ENCODE measurements at regions not wholly inside any gene's neighbourhood (a gene's known extent, or its start where the extent isn't known, plus 50 kb on each side); places are given as distances from the start of the nearest gene placed in this dataset.
"Not testable (repeated sequence)": the region's sequence is repeated elsewhere in the genome, so short reads cannot be mapped to it uniquely, and the experiment has no call there.

DNA sequence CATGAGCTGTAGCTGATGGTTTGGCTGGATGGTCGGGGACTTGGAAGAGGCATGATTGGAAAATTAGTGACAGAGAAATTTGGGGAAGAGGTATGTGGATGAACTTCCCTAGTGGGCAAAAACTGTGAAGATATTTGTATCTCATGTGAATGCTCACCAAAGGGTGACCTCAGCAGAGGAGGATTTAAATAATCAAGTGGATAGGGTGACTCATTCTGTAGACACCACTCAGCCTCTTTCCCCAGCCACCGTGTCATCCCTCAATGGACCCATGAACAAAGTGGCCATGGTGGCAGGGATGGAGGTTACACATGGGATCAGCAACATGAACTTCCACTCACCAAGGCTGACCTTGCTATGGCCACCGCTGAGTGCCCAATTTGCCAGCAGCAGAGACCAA, 60.8 kb upstream of the KRAS start:
- H4K20me1 ChIP-seq (ENCODE audit: control insufficient read depth, insufficient read depth): no peaks in the 10 kb centered on the region
- H3K27me3 ChIP-seq (replicated peaks in 1 of 2; ENCODE audit: control insufficient read depth in 2 of 2, insufficient read depth in 2 of 2, low read length in 1 of 2): no peaks in the 10 kb centered on the region
- no peaks in the 10 kb centered on the region for H3K4me1 ChIP-seq (ENCODE audit: control insufficient read depth, insufficient read depth, low read length)
- H3K79me2 ChIP-seq (ENCODE audit: control insufficient read depth, insufficient read depth, low read length): no peaks in the 10 kb centered on the region
- H3K4me3 ChIP-seq: no peak overlapping the region
- WGBS (ENCODE audit: insufficient coverage, insufficient replicate concordance, low lambda C conversion rate, missing lambda C conversion rate): 53% methylated on average over 3 of the region's 3 CpGs
- no peak for ATAC-seq
- POLR2A ChIA-PET: no interaction called here
- FAIRE-seq: no peak
- H3K4me2 ChIP-seq (ENCODE audit: control insufficient read depth, insufficient read depth): no peak overlapping the region
- CTCF ChIA-PET: no interaction called here
- SMC1A ChIA-PET (ENCODE audit: uncharacterized antibody, unreplicated experiment): interaction anchor here (0.6 to 2.0 kb wide), 3 partner anchors 17 to 188 kb away, joined by 3 to 5 read pairs (median 4); no protein-coding TSS in a partner anchor
- H3K9ac ChIP-seq (ENCODE audit: control insufficient read depth, insufficient read depth, low read length): no peak overlapping the region
- H2AFZ ChIP-seq (ENCODE audit: control insufficient read depth, low read depth, low read length): no peak overlapping the region
- no peak for DNase-seq (ENCODE audit: low read depth, low spot score)
- intact Hi-C loops (cut with micrococcal nuclease; ENCODE audit: unreplicated experiment) (no loop called here), in situ Hi-C loops (cut with MboI) (no loop called here)
- H3K9me3 ChIP-seq (replicated peaks; ENCODE audit: control insufficient read depth, insufficient read depth, low read length): no peaks in the 10 kb centered on the region; the same call in 2 of the 3 replicates
- no peak overlapping the region for H3K27ac ChIP-seq (ENCODE audit: control insufficient read depth, insufficient read depth)
- H3K36me3 ChIP-seq (ENCODE audit: control insufficient read depth in 2 of 2, insufficient read depth in 2 of 2, low read length in 1 of 2): no peaks in the 10 kb centered on the region
- TF ChIP-seq FOS (IDR thresholded peaks at IDR 0.05; ENCODE audit: borderline replicate concordance, extremely low read depth, insufficient read length) (no peak), SRF (IDR thresholded peaks at IDR 0.05; ENCODE audit: low read depth in 2 of 2, low read length in 2 of 2) (no peak), ZNF217 (IDR thresholded peaks at IDR 0.05) (no peak)
- RAD21 ChIA-PET (ENCODE audit: unreplicated experiment): no interaction called here
- BruUV-seq (replicated peaks): no TSS peak

DNA sequence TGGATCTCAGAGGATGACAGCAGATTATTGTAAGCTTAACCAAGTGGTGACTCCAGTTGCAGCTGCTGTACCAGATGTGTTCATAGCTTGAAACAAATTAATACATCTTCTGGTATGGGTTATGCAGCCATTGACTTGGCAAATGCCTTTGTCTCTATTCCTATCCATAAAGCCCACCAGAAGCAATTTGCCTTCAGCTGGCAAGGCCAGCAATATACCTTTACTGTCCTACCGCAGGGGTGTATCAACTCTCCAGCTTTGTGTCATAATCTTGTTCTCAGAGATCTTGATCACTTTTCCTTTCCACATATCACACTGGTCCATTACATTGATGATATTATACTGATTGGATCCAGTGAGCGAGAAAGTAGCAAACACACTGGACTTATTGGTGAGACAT, 59.3 kb upstream of the KRAS start:
- SMC1A ChIA-PET (ENCODE audit: uncharacterized antibody, unreplicated experiment): interaction anchor here (0.7 to 2.0 kb wide), 4 partner anchors 9 to 18 kb away, joined by 3 to 5 read pairs (median 4); no protein-coding TSS in a partner anchor
- BruUV-seq (replicated peaks); H3K4me3 ChIP-seq; POLR2A ChIA-PET; H2AFZ ChIP-seq (ENCODE audit: control insufficient read depth, low read depth, low read length); H3K27me3 ChIP-seq (replicated peaks in 1 of 2; ENCODE audit: control insufficient read depth in 2 of 2, insufficient read depth in 2 of 2, low read length in 1 of 2); FAIRE-seq; H3K36me3 ChIP-seq (ENCODE audit: control insufficient read depth in 2 of 2, insufficient read depth in 2 of 2, low read length in 1 of 2); H3K4me2 ChIP-seq (ENCODE audit: control insufficient read depth, insufficient read depth); intact Hi-C loops (cut with micrococcal nuclease; ENCODE audit: unreplicated experiment); H3K4me1 ChIP-seq (ENCODE audit: control insufficient read depth, insufficient read depth, low read length); ATAC-seq; H4K20me1 ChIP-seq (ENCODE audit: control insufficient read depth, insufficient read depth); in situ Hi-C loops (cut with MboI); H3K9me3 ChIP-seq (replicated peaks; ENCODE audit: control insufficient read depth, insufficient read depth, low read length); DNase-seq (ENCODE audit: low read depth, low spot score); H3K9ac ChIP-seq (ENCODE audit: control insufficient read depth, insufficient read depth, low read length); H3K79me2 ChIP-seq (ENCODE audit: control insufficient read depth, insufficient read depth, low read length); H3K27ac ChIP-seq (ENCODE audit: control insufficient read depth, insufficient read depth); RAD21 ChIA-PET (ENCODE audit: unreplicated experiment): not testable (repeated sequence)
- WGBS (ENCODE audit: insufficient coverage, insufficient replicate concordance, low lambda C conversion rate, missing lambda C conversion rate): 94% methylated on average over 2 of the region's 2 CpGs
- CTCF ChIA-PET: interaction anchor here (0.6 to 0.8 kb wide), 2 partner anchors 22 to 130 kb away, joined by 3 read pairs; no protein-coding TSS in a partner anchor
